ENCODE measurements at regions not wholly inside any gene's neighbourhood (a gene's known extent, or its start where the extent isn't known, plus 50 kb on each side); places are given as distances from the start of the nearest gene placed in this dataset.
A peak's percentile ranks its signal among the peaks of the same experiment; 100 is the strongest.
"Not testable (repeated sequence)": the region's sequence is repeated elsewhere in the genome, so short reads cannot be mapped to it uniquely, and the experiment has no call there.

- peak in 1 of 2 donors; percentile 68 for DNase-seq (ENCODE audit: low spot score in 2 of 2)
- H3K4me3 ChIP-seq (ENCODE audit: low read depth, poor library complexity, severe bottlenecking): no peak overlapping the region
- intact Hi-C loops (cut with DNase I; ENCODE audit: low total_unique reads): no loop called here
- 82 to 85% methylated on average over 22 of the region's 22 CpGs for WGBS, 2 donors
- TF ChIP-seq POLR2A (IDR thresholded peaks at IDR 0.05) (no peak), CTCF (IDR thresholded peaks at IDR 0.05) (no peak)
These were observed 102.5 kb upstream of the EIF5 start for GRCh38 chr14:103231376-103232019.

- 61 to 70% methylated on average over 7 to 12 of the region's 13 CpGs for WGBS, 2 donors
- TF ChIP-seq CTCF (IDR thresholded peaks at IDR 0.05): no peak
- no peak for TF ChIP-seq POLR2A (IDR thresholded peaks at IDR 0.05)
- no peak overlapping the region for H3K4me3 ChIP-seq (ENCODE audit: low read depth, poor library complexity, severe bottlenecking)
- intact Hi-C loops (cut with DNase I; ENCODE audit: low total_unique reads): no loop called here
- no peak for DNase-seq (ENCODE audit: low spot score in 2 of 2)
These were observed 101.8 kb upstream of the EIF5 start for GRCh38 chr14:103232031-103232808.

GRCh38 chr14:103232831-103233319 is 101.2 kb upstream of the EIF5 start:
- TF ChIP-seq POLR2A (IDR thresholded peaks at IDR 0.05) (no peak), CTCF (IDR thresholded peaks at IDR 0.05) (no peak)
- peak in 1 of 2 donors; percentile 85 for DNase-seq (ENCODE audit: low spot score in 2 of 2)
- WGBS, 2 donors: 88 to 90% methylated on average over 12 to 15 of the region's 16 CpGs
- intact Hi-C loops (cut with DNase I; ENCODE audit: low total_unique reads): no loop called here
- H3K4me3 ChIP-seq (ENCODE audit: low read depth, poor library complexity, severe bottlenecking): no peak overlapping the region

GRCh38 chr14:103233328-103233727 is 100.7 kb upstream of the EIF5 start:
- no peak for TF ChIP-seq POLR2A (IDR thresholded peaks at IDR 0.05)
- TF ChIP-seq CTCF (IDR thresholded peaks at IDR 0.05): no peak
- WGBS, 2 donors: 100% methylated on average over 3 of the region's 3 CpGs
- H3K4me3 ChIP-seq (ENCODE audit: low read depth, poor library complexity, severe bottlenecking): no peak overlapping the region
- no peak for DNase-seq (ENCODE audit: low spot score in 2 of 2)
- intact Hi-C loops (cut with DNase I; ENCODE audit: low total_unique reads): no loop called here

GRCh38 chr14:103234826-103235225 is 99.2 kb upstream of the EIF5 start:
- WGBS, 2 donors: 67 to 69% methylated on average over 9 of the region's 9 CpGs
- intact Hi-C loops (cut with DNase I; ENCODE audit: low total_unique reads); DNase-seq (ENCODE audit: low spot score in 2 of 2): not testable (repeated sequence)

GRCh38 chr14:103235506-103235905 is 98.5 kb upstream of the EIF5 start:
- DNase-seq (ENCODE audit: low spot score in 2 of 2); H3K4me3 ChIP-seq (ENCODE audit: low read depth, poor library complexity, severe bottlenecking); intact Hi-C loops (cut with DNase I; ENCODE audit: low total_unique reads): not testable (repeated sequence)
- 26% methylated on average over 5 of the region's 5 CpGs for WGBS, 2 donors

More at GRCh38 chr14:103234826-103235225, 99.2 kb upstream of the EIF5 start:
- not testable (repeated sequence) for H3K4me3 ChIP-seq (ENCODE audit: low read depth, poor library complexity, severe bottlenecking)
